NCI-H82 treated with DMSO at 0.1 percent for 48 hours (cell line): ENCODE measurements at regions not wholly inside any gene's neighbourhood (a gene's known extent, or its start where the extent isn't known, plus 50 kb on each side); places are given as distances from the start of the nearest gene placed in this dataset.

Source experiments
- DNase-seq: peaks from one replicate; lab custom pipeline; 2025; ENCODE audit not compliant: unreplicated experiment; lab: John Stamatoyannopoulos, UW

DNA sequence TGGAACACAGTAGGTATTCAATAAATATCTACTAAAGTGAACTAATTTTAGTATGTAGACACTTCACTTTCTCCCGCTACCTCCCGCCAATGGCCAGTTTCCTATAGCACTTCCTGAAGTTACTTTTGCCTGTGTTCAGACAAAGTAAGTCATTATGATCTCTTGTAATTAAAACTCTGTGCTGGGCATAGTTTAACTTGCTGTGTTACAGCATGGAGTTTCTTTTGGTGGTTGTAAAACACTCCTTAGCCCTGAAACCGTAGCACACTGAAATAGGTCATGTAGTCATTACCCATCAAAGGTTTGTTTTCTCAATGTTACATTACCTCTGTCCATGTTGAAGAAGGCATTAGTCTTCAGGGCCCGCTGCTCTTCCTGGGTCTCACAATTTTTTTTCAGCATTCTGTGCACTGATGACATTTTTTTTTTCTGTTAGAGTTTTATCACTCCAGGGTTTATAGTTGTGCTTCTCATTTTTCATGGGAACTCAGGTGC is 54.0 kb upstream of the CENPW start:
- DNase-seq = no peak
